Testis (tissue), 2 donors: ENCODE measurements at regions not wholly inside any gene's neighbourhood (a gene's known extent, or its start where the extent isn't known, plus 50 kb on each side); places are given as distances from the start of the nearest gene placed in this dataset.
"Not testable (repeated sequence)": the region's sequence is repeated elsewhere in the genome, so short reads cannot be mapped to it uniquely, and the experiment has no call there.

Source experiments
- DNase-seq: peaks from one replicate; pipeline ENCODE4 v3.0.0-alpha.2; 2019
- H3K27ac ChIP-seq, 2 donors: fragments of 200-600 bp; sonication (generic); one replicate each; pipeline ENCODE4 v1.5.1; 2019
- H3K27me3 ChIP-seq: fragments of 200-600 bp; sonication (generic); one replicate; pipeline ENCODE4 v1.5.1; 2019
- H3K36me3 ChIP-seq: fragments of 200-600 bp; sonication (generic); one replicate; pipeline ENCODE4 v1.5.1; 2017; ENCODE audit warnings: low read depth; ENCODE audit errors: missing control alignments
- H3K4me1 ChIP-seq: fragments of 200-600 bp; sonication (generic); one replicate; pipeline ENCODE4 v1.5.1; 2019
- H3K4me3 ChIP-seq, 2 donors: fragments of 200-600 bp; sonication (generic); one replicate each; pipeline ENCODE4 v1.5.1; 2017 to 2019
- H3K9me3 ChIP-seq: fragments of 200-600 bp; sonication (generic); one replicate; pipeline ENCODE4 v1.5.1; 2017
- POLR2A ChIP-seq: fragments of 450-650 bp; IDR thresholded peaks from one replicate; pipeline ENCODE4 v1.6.1; 2017; ENCODE audit warnings: antibody characterized with exemption, mild to moderate bottlenecking, moderate library complexity
- WGBS, 2 donors: methylation state at CpG; one replicate each; pipeline ENCODE4 v1.1.5; 2018; 5-methylcytosine and 5-hydroxymethylcytosine counted together
- intact Hi-C: fragments of 100-400 bp; cut with DNase I; formaldehyde crosslinking; loops from one replicate; pipeline ENCODE4 v1.15.1; 2023; ENCODE audit warnings: low total_unique reads
- TF ChIP-seq, protein P1 (sequence below), 3 experiments: fragments of 450-650 bp in 2 of 3; fragments of 200-600 bp in 1 of 3; sonication (generic) in 1 of 3; IDR thresholded peaks; one replicate each; pipeline ENCODE4 v1.5.1; 2016 to 2019; ENCODE audit warnings: antibody characterized with exemption in 3 of 3, mild to moderate bottlenecking in 2 of 3, moderate library complexity in 1 of 3

GRCh38 chr2:35454966-35455638, 900.5 kb upstream of the CRIM1 start:
- H3K27ac ChIP-seq: no peak overlapping the region
- no peak for DNase-seq
- H3K27me3 ChIP-seq: no peaks in the 10 kb centered on the region
- H3K4me1 ChIP-seq: no peaks in the 10 kb centered on the region
- no peaks in the 10 kb centered on the region for H3K36me3 ChIP-seq
- intact Hi-C loops: no loop called here
- H3K4me3 ChIP-seq: no peak overlapping the region
- H3K9me3 ChIP-seq: no peaks in the 10 kb centered on the region
- TF ChIP-seq, protein P1, sequence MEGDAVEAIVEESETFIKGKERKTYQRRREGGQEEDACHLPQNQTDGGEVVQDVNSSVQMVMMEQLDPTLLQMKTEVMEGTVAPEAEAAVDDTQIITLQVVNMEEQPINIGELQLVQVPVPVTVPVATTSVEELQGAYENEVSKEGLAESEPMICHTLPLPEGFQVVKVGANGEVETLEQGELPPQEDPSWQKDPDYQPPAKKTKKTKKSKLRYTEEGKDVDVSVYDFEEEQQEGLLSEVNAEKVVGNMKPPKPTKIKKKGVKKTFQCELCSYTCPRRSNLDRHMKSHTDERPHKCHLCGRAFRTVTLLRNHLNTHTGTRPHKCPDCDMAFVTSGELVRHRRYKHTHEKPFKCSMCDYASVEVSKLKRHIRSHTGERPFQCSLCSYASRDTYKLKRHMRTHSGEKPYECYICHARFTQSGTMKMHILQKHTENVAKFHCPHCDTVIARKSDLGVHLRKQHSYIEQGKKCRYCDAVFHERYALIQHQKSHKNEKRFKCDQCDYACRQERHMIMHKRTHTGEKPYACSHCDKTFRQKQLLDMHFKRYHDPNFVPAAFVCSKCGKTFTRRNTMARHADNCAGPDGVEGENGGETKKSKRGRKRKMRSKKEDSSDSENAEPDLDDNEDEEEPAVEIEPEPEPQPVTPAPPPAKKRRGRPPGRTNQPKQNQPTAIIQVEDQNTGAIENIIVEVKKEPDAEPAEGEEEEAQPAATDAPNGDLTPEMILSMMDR (IDR thresholded peaks at IDR 0.05): no peak
- TF ChIP-seq POLR2A: no peak
- WGBS, 2 donors: 31 to 93% methylated on average over 1 to 3 of the region's 3 CpGs

- no peaks in the 10 kb centered on the region for H3K27me3 ChIP-seq
- intact Hi-C loops: no loop called here
- no peak for DNase-seq
- no peak overlapping the region for H3K4me3 ChIP-seq
- no peak for TF ChIP-seq POLR2A
- TF ChIP-seq, protein P1 (IDR thresholded peaks at IDR 0.05): no peak
- no peaks in the 10 kb centered on the region for H3K36me3 ChIP-seq
- H3K27ac ChIP-seq: no peak overlapping the region
- no peaks in the 10 kb centered on the region for H3K9me3 ChIP-seq
- H3K4me1 ChIP-seq: no peaks in the 10 kb centered on the region
Measured at GRCh38 chr2:35447821-35448220, 907.8 kb upstream of the CRIM1 start.

DNA sequence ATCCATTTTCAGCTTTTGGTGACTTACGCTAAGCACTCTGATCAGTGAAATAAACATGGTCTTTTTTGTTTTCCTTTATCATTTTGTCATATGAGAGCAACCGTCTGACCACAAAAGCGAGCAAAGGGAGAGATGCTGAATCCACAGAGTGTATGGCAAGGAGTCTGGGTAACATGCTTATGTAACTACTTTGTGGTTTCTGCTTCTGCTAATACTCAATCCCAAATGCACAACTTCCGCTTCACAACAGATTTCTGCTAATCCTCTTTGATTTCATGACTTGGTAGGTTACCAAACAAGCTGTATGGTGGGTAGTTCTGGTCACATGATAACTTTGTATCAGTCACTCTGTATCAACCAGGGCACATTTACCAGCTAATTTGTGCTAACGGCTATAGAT, 908.4 kb upstream of the CRIM1 start:
- WGBS, 2 donors: 75 to 82% methylated on average over 5 of the region's 5 CpGs
- DNase-seq: no peak
- intact Hi-C loops: no loop called here
- no peaks in the 10 kb centered on the region for H3K27me3 ChIP-seq
- H3K27ac ChIP-seq: no peak overlapping the region
- H3K4me1 ChIP-seq: no peaks in the 10 kb centered on the region
- H3K4me3 ChIP-seq: no peak overlapping the region
- no peaks in the 10 kb centered on the region for H3K36me3 ChIP-seq
- no peaks in the 10 kb centered on the region for H3K9me3 ChIP-seq
- TF ChIP-seq POLR2A: no peak
- TF ChIP-seq, protein P1 (IDR thresholded peaks at IDR 0.05): no peak

- H3K27ac ChIP-seq: no peak overlapping the region
- H3K9me3 ChIP-seq: no peaks in the 10 kb centered on the region
- H3K36me3 ChIP-seq: no peaks in the 10 kb centered on the region
- H3K27me3 ChIP-seq: no peaks in the 10 kb centered on the region
- intact Hi-C loops: no loop called here
- no peak for DNase-seq
- TF ChIP-seq, protein P1 (IDR thresholded peaks at IDR 0.05): no peak
- TF ChIP-seq POLR2A: no peak
- no peaks in the 10 kb centered on the region for H3K4me1 ChIP-seq
- no peak overlapping the region for H3K4me3 ChIP-seq
Measured at GRCh38 chr2:35443087-35443486, 912.5 kb upstream of the CRIM1 start.

DNA sequence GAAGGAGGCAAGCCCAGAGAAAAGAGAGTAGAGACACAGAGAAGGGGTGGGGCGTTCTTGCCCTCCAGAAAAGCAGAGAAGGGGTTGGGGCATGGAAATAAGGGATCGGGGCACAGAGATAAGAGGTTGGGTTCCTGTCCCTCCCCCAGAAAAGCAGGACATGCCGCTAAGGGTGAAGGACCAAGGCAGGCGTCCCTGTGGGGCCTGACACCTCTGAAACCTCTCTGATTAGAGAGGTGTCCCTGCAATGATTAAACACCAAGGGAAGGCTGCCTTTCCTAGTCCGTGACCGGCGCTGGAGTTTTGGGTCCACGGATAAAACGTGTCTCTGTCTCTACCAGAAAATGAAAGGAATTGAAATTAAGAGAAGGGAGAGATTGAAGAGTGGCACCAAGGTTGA, 914.0 kb upstream of the CRIM1 start:
- H3K4me3 ChIP-seq, H3K27me3 ChIP-seq, H3K9me3 ChIP-seq, H3K27ac ChIP-seq, intact Hi-C loops, DNase-seq, H3K36me3 ChIP-seq, H3K4me1 ChIP-seq: not testable (repeated sequence)
- 73 to 89% methylated on average over 9 of the region's 9 CpGs for WGBS, 2 donors

DNA sequence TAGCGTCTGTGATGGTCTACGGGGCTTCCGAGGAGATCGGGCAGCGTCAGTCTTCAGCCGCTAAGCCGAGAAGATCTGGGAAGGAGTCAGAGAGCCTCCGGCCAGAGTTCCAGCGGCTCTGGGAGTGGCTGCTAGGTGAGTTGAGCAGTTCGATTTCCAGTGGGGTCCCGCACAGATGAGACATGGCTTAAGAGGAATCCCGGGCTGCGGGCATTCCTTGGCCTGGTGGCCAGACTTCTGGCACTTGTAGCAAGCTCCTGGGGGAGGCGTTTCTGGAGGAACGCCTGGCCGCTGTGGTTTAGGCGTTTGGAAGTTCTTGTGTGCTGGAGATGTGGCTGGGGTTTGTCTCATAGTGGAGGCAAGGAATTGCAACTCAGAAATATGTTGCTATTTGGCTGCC, 915.3 kb upstream of the CRIM1 start:
- 85 to 95% methylated on average over 10 to 17 of the region's 17 CpGs for WGBS, 2 donors
- H3K36me3 ChIP-seq, H3K27ac ChIP-seq, H3K4me1 ChIP-seq, H3K4me3 ChIP-seq, H3K27me3 ChIP-seq, DNase-seq, H3K9me3 ChIP-seq, intact Hi-C loops: not testable (repeated sequence)

DNA sequence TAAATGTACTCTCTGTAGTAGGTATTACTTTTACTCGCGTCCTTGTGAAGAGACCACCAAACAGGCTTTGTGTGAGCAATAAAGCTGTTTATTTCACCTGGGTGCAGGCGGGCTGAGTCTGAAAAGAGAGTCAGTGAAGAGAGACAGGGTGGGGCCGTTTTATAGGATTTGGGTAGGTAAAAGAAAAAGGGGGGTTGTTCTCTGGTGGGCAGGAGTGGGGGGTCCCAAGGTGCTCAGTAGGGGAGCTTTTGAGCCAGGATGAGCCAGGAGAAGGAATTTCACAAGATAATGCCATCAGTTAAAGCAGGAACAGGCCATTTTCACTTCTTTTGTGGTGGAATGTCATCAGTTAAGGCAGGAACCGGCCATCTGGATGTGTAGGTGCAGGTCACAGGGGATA, 918.7 kb upstream of the CRIM1 start:
- H3K4me1 ChIP-seq, DNase-seq, H3K27me3 ChIP-seq, intact Hi-C loops, H3K27ac ChIP-seq, H3K36me3 ChIP-seq, H3K4me3 ChIP-seq, H3K9me3 ChIP-seq: not testable (repeated sequence)
- 83 to 84% methylated on average over 5 of the region's 5 CpGs for WGBS, 2 donors
